Progenitor cell of endocrine pancreas (in vitro differentiated cells): ENCODE measurements at regions not wholly inside any gene's neighbourhood (a gene's known extent, or its start where the extent isn't known, plus 50 kb on each side); places are given as distances from the start of the nearest gene placed in this dataset.

Experiments
- DNase-seq: peaks from one replicate; pipeline ENCODE4 v3.0.0; 2021; ENCODE audit warnings: low spot score; ENCODE audit not compliant: unreplicated experiment
- H3K27ac Mint-ChIP-seq: 2 replicates; pipeline ENCODE4 v1.8.0; 2021; ENCODE audit warnings: mild to moderate bottlenecking, moderate library complexity, mixed read lengths
- H3K27me3 Mint-ChIP-seq: 2 replicates; pipeline ENCODE4 v1.8.0; 2021; ENCODE audit warnings: mixed read lengths
- H3K36me3 Mint-ChIP-seq: 2 replicates; pipeline ENCODE4 v1.8.0; 2022; ENCODE audit warnings: mixed read lengths; ENCODE audit not compliant: insufficient read depth
- H3K4me1 Mint-ChIP-seq: 2 replicates; pipeline ENCODE4 v1.8.0; 2021; ENCODE audit warnings: low read depth, mixed read lengths
- H3K4me3 Mint-ChIP-seq: 2 replicates; pipeline ENCODE4 v1.8.0; 2021; ENCODE audit warnings: low read depth, mild to moderate bottlenecking, moderate library complexity, mixed read lengths
- H3K9me3 Mint-ChIP-seq: 2 replicates; pipeline ENCODE4 v1.8.0; 2021; ENCODE audit warnings: low read depth, mixed read lengths
- TF ChIP-seq, protein P1 (sequence below): fragments of 200-600 bp; sonication (generic); IDR thresholded peaks from one replicate; pipeline ENCODE4 v1.5.0; 2021; ENCODE audit warnings: antibody characterized with exemption, mild to moderate bottlenecking; ENCODE audit not compliant: unreplicated experiment

DNA sequence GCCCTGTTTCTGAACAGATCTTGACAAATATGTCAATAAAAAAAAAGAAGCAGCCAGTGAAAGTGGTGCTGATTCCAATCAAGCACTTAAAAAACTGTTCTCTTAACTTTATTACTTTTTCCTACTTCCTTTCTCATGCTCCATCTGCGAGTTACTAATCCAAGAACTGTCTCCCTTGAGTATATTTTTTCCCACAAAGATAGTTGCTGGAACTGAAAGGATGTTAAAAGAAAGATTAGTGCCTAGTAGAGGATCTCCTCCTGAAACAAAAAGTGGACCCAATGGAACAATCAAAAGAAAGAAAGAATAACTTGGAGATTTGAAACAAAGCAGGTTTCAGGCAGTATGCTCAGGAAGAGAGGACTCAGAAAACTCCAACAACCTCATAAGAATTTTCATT lies 1034.8 kb downstream of the PCDH17 start:
- H3K36me3 Mint-ChIP-seq = no peaks in the 10 kb centered on the region

DNA sequence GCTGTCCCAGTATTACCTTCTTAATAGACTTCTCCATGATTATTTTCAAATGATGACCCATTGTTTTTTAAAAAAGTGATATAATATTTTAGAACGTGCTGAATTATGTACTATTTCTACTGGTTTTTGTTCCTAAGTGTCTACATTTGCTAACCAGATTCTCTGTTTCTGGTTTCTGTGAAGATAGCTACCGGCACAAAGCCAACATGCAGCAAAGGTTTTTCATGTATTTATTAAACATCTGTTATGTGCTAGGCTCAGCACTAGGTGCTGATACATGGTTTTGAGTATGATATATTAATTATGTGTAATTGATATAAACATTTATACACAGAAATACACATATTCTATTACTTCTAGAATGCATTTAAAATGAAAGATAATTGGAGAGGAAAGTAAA lies 1035.6 kb downstream of the PCDH17 start:
- TF ChIP-seq, protein P1, sequence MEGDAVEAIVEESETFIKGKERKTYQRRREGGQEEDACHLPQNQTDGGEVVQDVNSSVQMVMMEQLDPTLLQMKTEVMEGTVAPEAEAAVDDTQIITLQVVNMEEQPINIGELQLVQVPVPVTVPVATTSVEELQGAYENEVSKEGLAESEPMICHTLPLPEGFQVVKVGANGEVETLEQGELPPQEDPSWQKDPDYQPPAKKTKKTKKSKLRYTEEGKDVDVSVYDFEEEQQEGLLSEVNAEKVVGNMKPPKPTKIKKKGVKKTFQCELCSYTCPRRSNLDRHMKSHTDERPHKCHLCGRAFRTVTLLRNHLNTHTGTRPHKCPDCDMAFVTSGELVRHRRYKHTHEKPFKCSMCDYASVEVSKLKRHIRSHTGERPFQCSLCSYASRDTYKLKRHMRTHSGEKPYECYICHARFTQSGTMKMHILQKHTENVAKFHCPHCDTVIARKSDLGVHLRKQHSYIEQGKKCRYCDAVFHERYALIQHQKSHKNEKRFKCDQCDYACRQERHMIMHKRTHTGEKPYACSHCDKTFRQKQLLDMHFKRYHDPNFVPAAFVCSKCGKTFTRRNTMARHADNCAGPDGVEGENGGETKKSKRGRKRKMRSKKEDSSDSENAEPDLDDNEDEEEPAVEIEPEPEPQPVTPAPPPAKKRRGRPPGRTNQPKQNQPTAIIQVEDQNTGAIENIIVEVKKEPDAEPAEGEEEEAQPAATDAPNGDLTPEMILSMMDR = no peak
- Mint-ChIP-seq H3K4me3 (no peak overlapping the region), H3K4me1 (peaks cover 3% of the 10 kb centered on the region), H3K27me3 (no peaks in the 10 kb centered on the region), H3K9me3 (no peaks in the 10 kb centered on the region), H3K27ac (no peak overlapping the region), H3K36me3 (no peaks in the 10 kb centered on the region)
- no peak for DNase-seq

More for the DNA sequence above, 1034.8 kb downstream of the PCDH17 start:
- no peaks in the 10 kb centered on the region for H3K9me3 Mint-ChIP-seq
- no peak for DNase-seq
- TF ChIP-seq, protein P1 = no peak
- peaks cover 3% of the 10 kb centered on the region for H3K4me1 Mint-ChIP-seq
- H3K27me3 Mint-ChIP-seq = no peaks in the 10 kb centered on the region
- H3K4me3 Mint-ChIP-seq = no peak overlapping the region
- no peak overlapping the region for H3K27ac Mint-ChIP-seq

DNA sequence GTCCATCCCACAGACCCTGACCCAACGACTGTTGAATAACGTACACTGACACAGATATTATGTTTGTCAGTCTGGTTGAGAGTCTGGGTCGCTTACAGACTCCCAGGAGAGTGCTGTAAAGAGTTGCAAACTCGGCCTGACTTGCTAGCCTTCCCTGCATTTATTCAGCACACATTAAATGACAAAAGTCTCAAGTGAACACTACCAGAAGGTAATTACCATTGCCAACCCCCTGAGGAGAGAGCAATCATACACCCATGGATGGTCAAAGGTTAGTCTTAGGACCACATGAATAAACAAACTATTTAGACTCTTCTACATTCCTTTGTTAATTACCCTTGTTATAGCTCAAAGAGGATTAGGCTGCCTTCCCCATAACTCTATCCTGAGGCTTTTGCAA lies 1048.6 kb downstream of the PCDH17 start:
- Mint-ChIP-seq H3K4me3 (no peak overlapping the region), H3K4me1 (peaks cover 6% of the 10 kb centered on the region), H3K36me3 (peaks cover 2% of the 10 kb centered on the region), H3K27me3 (no peaks in the 10 kb centered on the region), H3K9me3 (peaks cover 10% of the 10 kb centered on the region), H3K27ac (no peak overlapping the region)
- DNase-seq = no peak
- TF ChIP-seq, protein P1 = no peak

DNA sequence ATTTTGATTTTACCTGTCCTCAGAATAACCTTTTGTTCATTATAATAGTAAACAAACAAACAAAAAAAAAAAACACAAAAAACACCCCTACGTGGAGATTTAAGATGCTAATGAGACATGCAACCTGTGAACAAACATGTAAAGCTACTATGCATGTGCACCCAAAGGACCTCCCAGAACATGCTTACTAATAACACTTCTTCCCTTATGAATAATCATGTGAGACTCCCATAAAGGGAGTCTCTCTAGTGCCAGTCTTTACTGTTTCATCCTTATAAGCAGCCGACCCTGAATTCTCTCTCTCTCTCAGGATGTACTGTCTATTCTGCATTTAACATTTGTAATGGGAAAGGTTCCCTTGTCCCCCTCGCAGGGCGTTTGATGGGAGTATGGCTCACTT lies 1051.1 kb downstream of the PCDH17 start:
- peaks cover 6% of the 10 kb centered on the region for H3K4me1 Mint-ChIP-seq
- DNase-seq = no peak
- no peak overlapping the region for H3K27ac Mint-ChIP-seq
- peaks cover 2% of the 10 kb centered on the region for H3K36me3 Mint-ChIP-seq
- TF ChIP-seq, protein P1 = no peak
- H3K4me3 Mint-ChIP-seq = no peak overlapping the region
- peaks cover 10% of the 10 kb centered on the region for H3K9me3 Mint-ChIP-seq
- H3K27me3 Mint-ChIP-seq = no peaks in the 10 kb centered on the region

DNA sequence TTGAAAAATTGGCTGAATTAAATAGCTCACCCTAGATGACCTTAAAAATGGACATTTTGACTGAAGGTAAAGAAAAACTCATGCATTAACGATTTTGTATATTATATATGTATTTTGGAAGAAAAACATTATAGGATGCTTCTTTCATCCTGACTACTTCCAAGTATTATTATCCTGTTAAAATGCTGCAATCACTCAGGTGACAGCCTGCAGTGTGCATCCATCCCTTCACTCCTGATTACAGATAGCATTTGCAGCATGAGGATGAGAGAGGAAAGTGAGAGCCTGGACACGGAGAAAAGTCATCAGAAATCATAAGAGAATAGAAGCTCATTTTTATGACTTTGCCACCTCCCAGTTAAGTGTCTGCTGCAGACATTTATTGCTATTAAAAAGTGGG lies 1055.6 kb downstream of the PCDH17 start:
- H3K27me3 Mint-ChIP-seq = no peaks in the 10 kb centered on the region
- no peaks in the 10 kb centered on the region for H3K4me1 Mint-ChIP-seq
- no peak for DNase-seq
- H3K27ac Mint-ChIP-seq = no peak overlapping the region
- H3K36me3 Mint-ChIP-seq = peaks cover 1% of the 10 kb centered on the region
- H3K9me3 Mint-ChIP-seq = peaks cover 9% of the 10 kb centered on the region
- TF ChIP-seq, protein P1 = no peak
- H3K4me3 Mint-ChIP-seq = no peak overlapping the region
